WTC11 (cell line): ENCODE measurements at regions not wholly inside any gene's neighbourhood (a gene's known extent, or its start where the extent isn't known, plus 50 kb on each side); places are given as distances from the start of the nearest gene placed in this dataset.

Experiments used
- ATAC-seq: fragments of 200-7000 bp; cut with Tn5 transposase; 2 replicates; pipeline ENCODE4 v1.10.0; 2021; ENCODE audit warnings: mild to moderate bottlenecking, moderate library complexity
- CTCF ChIA-PET: fragments of 300-600 bp; sonication (Branson Sonifier 250); formaldehyde crosslinking; loops from one replicate; lab custom pipeline; 2021; ENCODE audit warnings: antibody characterized with exemption; lab: Charles Lee
- POLR2A ChIA-PET: fragments of 350-600 bp; sonication (Branson Sonifier 250); formaldehyde crosslinking; loops from one replicate; lab custom pipeline; 2021; ENCODE audit warnings: antibody characterized with exemption; lab: Charles Lee
- DNase-seq: peaks from one replicate; pipeline ENCODE4 v3.0.0; 2021; ENCODE audit warnings: low spot score
- H3K27ac Mint-ChIP-seq: 2 replicates; pipeline ENCODE4 v1.8.0; 2021; ENCODE audit warnings: mixed read lengths
- H3K27me3 Mint-ChIP-seq: 2 replicates; pipeline ENCODE4 v1.8.0; 2021; ENCODE audit warnings: low read depth, mild to moderate bottlenecking, moderate library complexity, mixed read lengths
- H3K36me3 Mint-ChIP-seq: 2 replicates; pipeline ENCODE4 v1.8.0; 2021; ENCODE audit warnings: mixed read lengths
- H3K4me1 Mint-ChIP-seq: 2 replicates; pipeline ENCODE4 v1.8.0; 2022; ENCODE audit warnings: mixed read lengths
- H3K4me3 Mint-ChIP-seq: 2 replicates; pipeline ENCODE4 v1.8.0; 2021; ENCODE audit warnings: mild to moderate bottlenecking, moderate library complexity, mixed read lengths
- H3K9me3 Mint-ChIP-seq: 2 replicates; pipeline ENCODE4 v1.8.0; 2021; ENCODE audit warnings: mixed read lengths
- AFF4 ChIP-seq: sonication (generic); formaldehyde crosslinking; IDR thresholded peaks from 2 replicates; pipeline ENCODE4 v1.8.1; 2023; ENCODE audit warnings: mild to moderate bottlenecking, missing genetic modification reagents, borderline replicate concordance
- ARID4B ChIP-seq: sonication (generic); formaldehyde crosslinking; IDR thresholded peaks from 2 replicates; pipeline ENCODE4 v1.8.0; 2023; ENCODE audit warnings: missing genetic modification reagents, mild to moderate bottlenecking, borderline replicate concordance
- GTF2I ChIP-seq: fragments of 250-450 bp; sonication (Bioruptor Pico); conservative IDR thresholded peaks from 2 replicates; pipeline ENCODE4 v1.4.0; 2021; ENCODE audit warnings: mild to moderate bottlenecking
- IRF1 ChIP-seq: sonication (generic); formaldehyde crosslinking; IDR thresholded peaks from 2 replicates; pipeline ENCODE4 v1.8.0; 2023; ENCODE audit warnings: missing genetic modification reagents
- MLX ChIP-seq: sonication (generic); formaldehyde crosslinking; IDR thresholded peaks from 2 replicates; pipeline ENCODE4 v1.8.1; 2023; ENCODE audit warnings: mild to moderate bottlenecking, missing genetic modification reagents, moderate library complexity
- MYBL2 ChIP-seq: sonication (generic); formaldehyde crosslinking; IDR thresholded peaks from 2 replicates; pipeline ENCODE4 v1.8.1; 2023; ENCODE audit warnings: mild to moderate bottlenecking, moderate library complexity, missing genetic modification reagents
- NFATC4 ChIP-seq: fragments of 250-450 bp; sonication (Bioruptor Pico); IDR thresholded peaks from 2 replicates; pipeline ENCODE4 v1.9.0; 2021; ENCODE audit warnings: mild to moderate bottlenecking
- NR1H2 ChIP-seq: sonication (generic); formaldehyde crosslinking; IDR thresholded peaks from 2 replicates; pipeline ENCODE4 v1.9.0; 2021; ENCODE audit warnings: mild to moderate bottlenecking, moderate library complexity, missing genetic modification reagents
- STAT6 ChIP-seq: sonication (generic); formaldehyde crosslinking; conservative IDR thresholded peaks from 2 replicates; pipeline ENCODE4 v1.8.1; 2023; ENCODE audit warnings: mild to moderate bottlenecking, low read depth, missing genetic modification reagents, moderate library complexity
- TP53 ChIP-seq: sonication (generic); formaldehyde crosslinking; IDR thresholded peaks from 2 replicates; pipeline ENCODE4 v1.8.1; 2023; ENCODE audit warnings: mild to moderate bottlenecking, missing genetic modification reagents
- ZBTB43 ChIP-seq: sonication (generic); formaldehyde crosslinking; IDR thresholded peaks from 2 replicates; pipeline ENCODE4 v1.8.1; 2023; ENCODE audit warnings: mild to moderate bottlenecking, missing genetic modification reagents
- ZNF121 ChIP-seq: sonication (generic); formaldehyde crosslinking; IDR thresholded peaks from 2 replicates; pipeline ENCODE4 v1.8.0; 2023; ENCODE audit warnings: missing genetic modification reagents
- ZNF425 ChIP-seq: fragments of 250-450 bp; sonication (Bioruptor Pico); conservative IDR thresholded peaks from 2 replicates; pipeline ENCODE4 v1.9.0; 2021; ENCODE audit warnings: mild to moderate bottlenecking
- ZNF532 ChIP-seq: fragments of 250-450 bp; sonication (Bioruptor Pico); IDR thresholded peaks from 2 replicates; pipeline ENCODE4 v1.9.0; 2021; ENCODE audit warnings: mild to moderate bottlenecking, borderline replicate concordance

GRCh38 chr3:164737174-164737573, 341.1 kb downstream of the SI start:
- DNase-seq (no peak), ATAC-seq (peak; percentile 73)
- Mint-ChIP-seq H3K4me1 (peaks cover 23% of the 10 kb centered on the region), H3K4me3 (no peak overlapping the region), H3K27me3 (no peaks in the 10 kb centered on the region; the same call in 1 of the 2 replicates)
- ChIA-PET POLR2A (no interaction called here), CTCF (no interaction called here)
- TF ChIP-seq MYBL2 (CRISPR knock-in tag) (no peak), ZNF121 (no peak), ZBTB43 (CRISPR knock-in tag) (no peak), ARID4B (CRISPR knock-in tag) (no peak), GTF2I (CRISPR knock-in tag) (no peak)
- TF ChIP-seq, all 79 proteins: peak for 0
- Mint-ChIP-seq H3K9me3 (peaks cover 18% of the 10 kb centered on the region), H3K27ac (peak overlapping the region; percentile 47; the same call in 1 of the 2 replicates), H3K36me3 (no peaks in the 10 kb centered on the region)

- ATAC-seq: no peak
- Mint-ChIP-seq H3K27ac (no peak overlapping the region), H3K9me3 (no peaks in the 10 kb centered on the region), H3K27me3 (no peaks in the 10 kb centered on the region), H3K4me3 (no peak overlapping the region), H3K36me3 (no peaks in the 10 kb centered on the region), H3K4me1 (peaks cover 20% of the 10 kb centered on the region)
- ChIA-PET POLR2A (no interaction called here), CTCF (no interaction called here)
- DNase-seq: no peak
- TF ChIP-seq ZNF425 (CRISPR knock-in tag) (no peak), NR1H2 (CRISPR knock-in tag) (no peak), TP53 (CRISPR knock-in tag) (no peak), IRF1 (CRISPR knock-in tag) (no peak), NFATC4 (no peak), ZNF532 (no peak), AFF4 (no peak), STAT6 (no peak), MLX (no peak)
Observed at GRCh38 chr3:164732166-164732565, 346.1 kb downstream of the SI start.
